K562 (cell line): ENCODE measurements at regions not wholly inside any gene's neighbourhood (a gene's known extent, or its start where the extent isn't known, plus 50 kb on each side); places are given as distances from the start of the nearest gene placed in this dataset.

ENCODE experiments used
- ATAC-seq: fragments of 200-7000 bp; cut with Tn5 transposase; 3 replicates; pipeline ENCODE4 v1.9.1; 2020; ENCODE audit warnings: moderate library complexity
- BruUV-seq: library from RNA; stranded (reverse); fragments of 400-500 nt; replicated peaks from 2 replicates; lab custom pipeline; 2021; lab: Mats Ljungman, UMichigan
- CTCF ChIA-PET: fragments of 300-600 bp; formaldehyde crosslinking; extraction: SDS; loops from one replicate; lab custom pipeline; 2021; ENCODE audit warnings: low intra/inter-chr PET ratio; lab: Yijun Ruan, JAX
- POLR2A ChIA-PET: fragments of 300-600, 350-650 bp; sonication (Branson Sonifier 250); formaldehyde crosslinking; extraction: SDS; loops from one replicate; lab custom pipeline; 2021; ENCODE audit warnings: antibody characterized with exemption, inconsistent platforms; lab: Yijun Ruan, JAX
- DNase-seq, 4 experiments: peaks; one replicate each; pipeline versions ENCODE4 v3.0.0 to v3.0.0-alpha.2; 2011 to 2018; ENCODE audit warnings: low spot score in 3 of 4, mixed read lengths in 3 of 4; ENCODE audit errors: extremely low read depth in 1 of 4
- FAIRE-seq: peaks from 2 replicates; lab custom pipeline; 2011; peaks lifted over from hg19 to GRCh38; lab: Jason Lieb, UNC
- H2AFZ ChIP-seq: 2 replicates; pipeline ENCODE4 v1.6.0; 2011; ENCODE audit warnings: low read depth, low read length, control low read depth, inconsistent platforms
- H3K27ac ChIP-seq: fragments of 200-600 bp; 3 replicates; pipeline ENCODE4 v1.8.0; 2011; ENCODE audit warnings: low read depth, mild to moderate bottlenecking, control low read depth, inconsistent platforms, low read length, moderate library complexity, mixed read lengths; ENCODE audit errors: extremely low read depth
- H3K27me3 ChIP-seq, 2 experiments: fragments of 300-600 bp in 1 of 2; 2 replicates in 1 of 2; 3 replicates in 1 of 2; pipeline versions ENCODE4 v1.6.0 to v1.8.0; 2011; ENCODE audit warnings: inconsistent platforms in 2 of 2, low read length in 2 of 2, mild to moderate bottlenecking in 1 of 2, mixed read lengths in 1 of 2, moderate library complexity in 1 of 2; ENCODE audit not compliant: control insufficient read depth in 2 of 2, insufficient read depth in 2 of 2
- H3K36me3 ChIP-seq: fragments of 300-600 bp; 3 replicates; pipeline ENCODE4 v1.8.0; 2011; ENCODE audit warnings: mild to moderate bottlenecking, low read length, inconsistent platforms; ENCODE audit not compliant: control insufficient read depth, insufficient read depth
- H3K4me1 ChIP-seq, 2 experiments: fragments of 200-600 bp in 1 of 2; replicated peaks in 1 of 2; 2 replicates in 1 of 2; 3 replicates in 1 of 2; pipeline versions ENCODE4 v1.5.1 to v1.8.0; 2011; ENCODE audit warnings: inconsistent platforms in 2 of 2, low read length in 2 of 2, mild to moderate bottlenecking in 1 of 2, mixed read lengths in 1 of 2, moderate library complexity in 1 of 2; ENCODE audit not compliant: control insufficient read depth in 2 of 2, insufficient read depth in 2 of 2
- H3K4me2 ChIP-seq: 2 replicates; pipeline ENCODE4 v1.6.1; 2011; ENCODE audit warnings: low read length, control low read depth, inconsistent platforms, mixed read lengths; ENCODE audit not compliant: insufficient read depth
- H3K4me3 ChIP-seq: fragments of 200-600 bp; sonication (generic), shearing (Covaris generic); 2 replicates; pipeline ENCODE4 v1.5.1; 2016; ENCODE audit warnings: control low read depth, inconsistent platforms
- H3K79me2 ChIP-seq: fragments of 200-600 bp; 3 replicates; pipeline ENCODE4 v1.8.0; 2011; ENCODE audit warnings: low read length, inconsistent platforms; ENCODE audit not compliant: control insufficient read depth, insufficient read depth
- H3K9ac ChIP-seq, 2 experiments: 2 replicates each; pipeline versions ENCODE4 v1.6.0 to v1.6.1; 2011; ENCODE audit warnings: low read depth in 2 of 2, low read length in 2 of 2, control low read depth in 1 of 2, inconsistent platforms in 1 of 2, mild to moderate bottlenecking in 1 of 2, mixed read lengths in 1 of 2; ENCODE audit not compliant: insufficient read depth in 1 of 2
- H3K9me1 ChIP-seq: one replicate; pipeline ENCODE4 v1.6.0; 2011; ENCODE audit warnings: inconsistent platforms, mild to moderate bottlenecking, low read length, moderate library complexity; ENCODE audit not compliant: control insufficient read depth, insufficient read depth
- H3K9me3 ChIP-seq: replicated peaks from 2 replicates; pipeline ENCODE4 v1.5.1; 2011; ENCODE audit warnings: low read depth, low read length, inconsistent platforms; ENCODE audit not compliant: control insufficient read depth, insufficient read depth
- H4K20me1 ChIP-seq: replicated peaks from 2 replicates; pipeline ENCODE4 v1.6.1; 2011; ENCODE audit warnings: low read length, inconsistent platforms, mixed read lengths; ENCODE audit not compliant: control insufficient read depth, insufficient read depth
- ARID1B ChIP-seq: fragments of 450-650 bp; IDR thresholded peaks from 2 replicates; pipeline ENCODE4 v1.6.1; 2016; ENCODE audit warnings: antibody characterized with exemption, mild to moderate bottlenecking, inconsistent platforms
- CEBPG ChIP-seq, 3 experiments: fragments of 200-800 bp in 1 of 3; sonication (Bioruptor generic) in 1 of 3; sonication (generic) in 1 of 3; formaldehyde crosslinking in 1 of 3; IDR thresholded peaks in 2 of 3; conservative IDR thresholded peaks in 1 of 3; 2 replicates each; pipeline versions ENCODE4 v1.6.1 to v1.8.0; 2016 to 2022; ENCODE audit warnings: missing compliant biosample characterization in 2 of 3, missing genetic modification characterization in 2 of 3, mild to moderate bottlenecking in 1 of 3, missing genetic modification reagents in 1 of 3
- EHMT2 ChIP-seq: fragments of 450-650 bp; IDR thresholded peaks from 2 replicates; pipeline ENCODE4 v1.6.1; 2018; ENCODE audit warnings: antibody characterized with exemption
- ILF3 ChIP-seq: fragments of 450-650 bp; IDR thresholded peaks from 2 replicates; pipeline ENCODE4 v1.6.1; 2018; ENCODE audit warnings: antibody characterized with exemption, mild to moderate bottlenecking, moderate library complexity, borderline replicate concordance
- MTA2 ChIP-seq: fragments of 450-650 bp; IDR thresholded peaks from 2 replicates; pipeline ENCODE4 v1.6.1; 2016; ENCODE audit warnings: low read depth
- SREBF1 ChIP-seq: fragments of 150-350 bp; IDR thresholded peaks from 2 replicates; pipeline ENCODE4 v1.6.1; 2014; ENCODE audit warnings: antibody characterized with exemption, low read depth, low read length, borderline replicate concordance
- ZNF174 ChIP-seq: fragments of 250-450 bp; sonication (Bioruptor Pico); IDR thresholded peaks from 2 replicates; pipeline ENCODE4 v1.4.0; 2020; ENCODE audit warnings: mild to moderate bottlenecking
- ZNF586 ChIP-seq: fragments of 450-650 bp; formaldehyde crosslinking; conservative IDR thresholded peaks from 2 replicates; pipeline ENCODE4 v1.4.0; 2020; ENCODE audit warnings: mild to moderate bottlenecking, moderate library complexity
- WGBS: fragments of 100-300 bp; shearing (Covaris generic); methylation state at CpG from one replicate; pipeline ENCODE4 v1.1.6; 2016; ENCODE audit warnings: low coverage, mixed read lengths; ENCODE audit not compliant: insufficient coverage; ENCODE audit errors: missing lambda C conversion rate; 5-methylcytosine and 5-hydroxymethylcytosine counted together
- in situ Hi-C: fragments of 300-500 bp; cut with MboI; formaldehyde crosslinking; loops from 4 replicates; pipeline ENCODE4 v1.15.0; 2018; ENCODE audit warnings: inconsistent platforms, mixed read lengths
- intact Hi-C: fragments of 100-400 bp; cut with micrococcal nuclease; formaldehyde crosslinking; loops from 2 replicates; pipeline ENCODE4 v1.14.2; 2022
- TF ChIP-seq, protein P1 (sequence below), 2 experiments: fragments of 450-650 bp in 1 of 2; sonication (generic) in 1 of 2; formaldehyde crosslinking in 1 of 2; IDR thresholded peaks in 1 of 2; conservative IDR thresholded peaks in 1 of 2; 2 replicates each; pipeline versions ENCODE4 v1.6.1 to v1.8.1; 2016 to 2023; ENCODE audit warnings: mild to moderate bottlenecking in 2 of 2, moderate library complexity in 2 of 2, inconsistent platforms in 1 of 2, missing genetic modification reagents in 1 of 2

DNA sequence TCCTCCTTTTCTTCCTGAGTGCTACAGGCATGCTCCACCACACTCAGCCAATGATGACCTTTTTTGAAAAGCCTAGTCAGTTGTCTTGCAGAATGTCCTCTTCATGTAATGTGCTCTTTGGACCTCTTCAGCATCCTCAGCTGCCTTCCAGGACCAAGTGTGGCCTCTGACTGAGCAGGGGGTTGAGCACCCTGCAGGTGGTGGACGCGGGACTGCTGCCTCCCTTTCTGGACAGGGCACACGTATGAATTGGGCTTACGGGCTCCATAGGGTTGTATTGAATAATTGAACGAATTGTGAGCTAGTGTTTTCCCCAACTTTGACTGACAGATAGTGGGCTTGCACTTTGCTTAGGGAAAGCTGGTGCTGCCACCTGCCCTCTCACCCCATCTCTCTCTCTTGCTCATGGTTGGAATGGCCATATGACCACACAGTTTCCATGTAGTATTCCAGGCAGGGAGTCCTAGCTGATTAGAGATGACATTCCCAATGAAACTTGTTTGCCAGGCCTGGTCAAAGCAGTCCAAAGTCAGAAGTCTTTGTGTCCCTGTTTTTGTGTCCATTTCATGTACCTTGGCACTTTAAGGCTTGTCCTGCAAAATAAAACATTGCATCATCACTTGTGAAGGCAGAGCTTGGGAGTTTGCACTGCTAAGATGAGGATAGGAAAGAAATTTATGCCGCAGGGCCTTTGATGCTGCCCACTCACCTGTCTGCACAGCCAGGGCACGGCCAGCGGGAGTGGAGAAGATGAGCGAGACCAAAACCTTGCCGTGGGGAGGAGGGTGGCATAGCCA is 76.3 kb upstream of the NPAS1 start:
- Histone ChIP-seq H3K36me3 (peaks cover 19% of the 10 kb centered on the region; the same call in 1 of the 3 replicates), H3K4me1 (no peaks in the 10 kb centered on the region), H3K27me3 (no peaks in the 10 kb centered on the region), H2AFZ (no peak overlapping the region), H3K9ac (no peak overlapping the region), H3K27ac (no peak overlapping the region), H3K79me2 (0 out of 3 replicates have a peak, but pooled peaks cover under 1% of the 10 kb centered on the region), H3K4me2 (no peak overlapping the region), H3K4me3 (no peak overlapping the region), H4K20me1 (0 out of 2 replicates have a peak, but pooled peaks cover 4% of the 10 kb centered on the region), H3K9me1 (no peaks in the 10 kb centered on the region), H3K9me3 (no peaks in the 10 kb centered on the region)
- ChIA-PET POLR2A (interaction anchor here (1.5 kb wide), 1 partner anchor 13 kb away, joined by 5 read pairs; no protein-coding TSS in a partner anchor), CTCF (no interaction called here)
- intact Hi-C loops (no loop called here), in situ Hi-C loops (no loop called here)
- WGBS, result 86% methylated on average over 10 of the region's 10 CpGs
- DNase-seq (no peak), ATAC-seq (no peak), FAIRE-seq (no peak)
- TF ChIP-seq MTA2, result no peak
- TF ChIP-seq ZNF174 (CRISPR knock-in tag), result no peak
- no peak for TF ChIP-seq SREBF1
- TF ChIP-seq ILF3, result no peak
- no peak for TF ChIP-seq EHMT2
- no peak for TF ChIP-seq ARID1B
- TF ChIP-seq, protein P1, sequence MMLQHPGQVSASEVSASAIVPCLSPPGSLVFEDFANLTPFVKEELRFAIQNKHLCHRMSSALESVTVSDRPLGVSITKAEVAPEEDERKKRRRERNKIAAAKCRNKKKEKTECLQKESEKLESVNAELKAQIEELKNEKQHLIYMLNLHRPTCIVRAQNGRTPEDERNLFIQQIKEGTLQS (IDR thresholded peaks at IDR 0.05), result peak; percentile 80
- TF ChIP-seq, protein P1 (CRISPR knock-in tag; conservative IDR thresholded peaks at IDR 0.05), result no peak
- no peak for TF ChIP-seq ZNF586
- peak; percentile 33; the same call in 1 of the 2 replicates for TF ChIP-seq CEBPG (CRISPR knock-in tag; IDR thresholded peaks at IDR 0.05)
- peak; percentile 50 to 60 for TF ChIP-seq CEBPG (tag; conservative IDR thresholded peaks at IDR 0.05 in 1 of 2, IDR thresholded peaks at IDR 0.05 in 1 of 2)
- BruUV-seq, result no TSS peak
